Body of pancreas (tissue), 4 donors: ENCODE measurements at regions not wholly inside any gene's neighbourhood (a gene's known extent, or its start where the extent isn't known, plus 50 kb on each side); places are given as distances from the start of the nearest gene placed in this dataset.

ENCODE experiments used
- ATAC-seq: fragments of 150-250 bp; one replicate; pipeline ENCODE4 v1.9.1; 2016
- DNase-seq, 4 donors: peaks; one replicate each; pipeline ENCODE4 v3.0.0-alpha.2; 2019
- H3K27ac ChIP-seq, 4 donors: fragments of 200-600 bp; sonication (generic); 1 replicate in 3 of 4; 2 replicates in 1 of 4; pipeline versions ENCODE4 v1.5.1 to v1.6.1; 2016 to 2019; ENCODE audit warnings: mild to moderate bottlenecking in 1 of 4, mixed read lengths in 1 of 4, moderate library complexity in 1 of 4
- H3K27me3 ChIP-seq, 2 donors: fragments of 200-600 bp; sonication (generic); one replicate each; pipeline ENCODE4 v1.6.0; 2016; ENCODE audit warnings: mild to moderate bottlenecking in 1 of 2
- H3K36me3 ChIP-seq, 2 donors: fragments of 200-600 bp; sonication (generic); replicated peaks in 1 of 2; 2 replicates each; pipeline ENCODE4 v1.5.1; 2016; ENCODE audit warnings: low read depth in 2 of 2; ENCODE audit not compliant: insufficient read depth in 1 of 2
- H3K4me1 ChIP-seq: fragments of 200-600 bp; sonication (generic); one replicate; pipeline ENCODE4 v1.6.0; 2016
- H3K4me3 ChIP-seq, 2 donors: fragments of 200-600 bp; sonication (generic); 1 replicate in 1 of 2; 2 replicates in 1 of 2; pipeline ENCODE4 v1.5.1; 2016 to 2019
- H3K9me3 ChIP-seq, 3 donors: fragments of 200-600 bp; sonication (generic); 1 replicate in 2 of 3; 2 replicates in 1 of 3; pipeline ENCODE4 v1.5.1; 2016
- POLR2A ChIP-seq, 3 donors: fragments of 450-650 bp; IDR thresholded peaks; one replicate each; pipeline ENCODE4 v1.6.1; 2016; ENCODE audit warnings: antibody characterized with exemption in 3 of 3, mild to moderate bottlenecking in 2 of 3
- WGBS, 2 donors: methylation state at CpG; one replicate each; pipeline ENCODE4 v1.1.5; 2017; 5-methylcytosine and 5-hydroxymethylcytosine counted together
- intact Hi-C: fragments of 100-400 bp; cut with DNase I; formaldehyde crosslinking; loops from one replicate; pipeline ENCODE4 v1.15.1; 2023
- TF ChIP-seq, protein P1 (sequence below), 7 experiments: fragments of 450-650 bp in 4 of 7; fragments of 200-600 bp in 3 of 7; sonication (generic) in 3 of 7; IDR thresholded peaks; one replicate each; pipeline ENCODE4 v1.5.1; 2016 to 2019; ENCODE audit warnings: antibody characterized with exemption in 7 of 7

DNA sequence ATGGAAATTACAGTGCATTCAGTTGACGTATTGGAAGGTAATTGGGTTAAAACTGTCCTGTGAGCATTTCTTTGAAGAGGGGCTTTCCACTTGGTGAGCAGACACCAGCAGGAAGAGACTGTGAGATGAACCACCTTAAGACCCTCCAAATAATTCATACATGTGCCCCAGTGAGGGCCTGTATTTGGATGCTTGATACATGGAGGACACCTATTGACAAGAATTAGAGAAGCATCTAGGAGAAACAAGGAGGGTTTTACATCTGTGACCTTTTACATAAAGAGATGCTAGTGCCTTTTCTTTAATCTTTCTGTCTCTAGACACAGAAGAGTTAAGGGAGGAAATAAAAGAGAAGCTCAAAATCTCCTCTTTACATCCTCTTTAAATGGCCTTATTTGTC lies 1115.3 kb upstream of the IGFBP7 start:
- DNase-seq (no peak), ATAC-seq (no peak)
- TF ChIP-seq, protein P1, sequence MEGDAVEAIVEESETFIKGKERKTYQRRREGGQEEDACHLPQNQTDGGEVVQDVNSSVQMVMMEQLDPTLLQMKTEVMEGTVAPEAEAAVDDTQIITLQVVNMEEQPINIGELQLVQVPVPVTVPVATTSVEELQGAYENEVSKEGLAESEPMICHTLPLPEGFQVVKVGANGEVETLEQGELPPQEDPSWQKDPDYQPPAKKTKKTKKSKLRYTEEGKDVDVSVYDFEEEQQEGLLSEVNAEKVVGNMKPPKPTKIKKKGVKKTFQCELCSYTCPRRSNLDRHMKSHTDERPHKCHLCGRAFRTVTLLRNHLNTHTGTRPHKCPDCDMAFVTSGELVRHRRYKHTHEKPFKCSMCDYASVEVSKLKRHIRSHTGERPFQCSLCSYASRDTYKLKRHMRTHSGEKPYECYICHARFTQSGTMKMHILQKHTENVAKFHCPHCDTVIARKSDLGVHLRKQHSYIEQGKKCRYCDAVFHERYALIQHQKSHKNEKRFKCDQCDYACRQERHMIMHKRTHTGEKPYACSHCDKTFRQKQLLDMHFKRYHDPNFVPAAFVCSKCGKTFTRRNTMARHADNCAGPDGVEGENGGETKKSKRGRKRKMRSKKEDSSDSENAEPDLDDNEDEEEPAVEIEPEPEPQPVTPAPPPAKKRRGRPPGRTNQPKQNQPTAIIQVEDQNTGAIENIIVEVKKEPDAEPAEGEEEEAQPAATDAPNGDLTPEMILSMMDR (IDR thresholded peaks at IDR 0.05) = no peak
- TF ChIP-seq POLR2A (IDR thresholded peaks at IDR 0.05) = no peak
- H3K27ac ChIP-seq = no peak overlapping the region
- no peaks in the 10 kb centered on the region for H3K27me3 ChIP-seq
- H3K4me1 ChIP-seq = no peaks in the 10 kb centered on the region
- no peaks in the 10 kb centered on the region for H3K9me3 ChIP-seq
- intact Hi-C loops = no loop called here
- H3K4me3 ChIP-seq = no peak overlapping the region
- no peaks in the 10 kb centered on the region for H3K36me3 ChIP-seq
- 73 to 77% methylated on average over 1 of the region's 1 CpG for WGBS, 2 donors

DNA sequence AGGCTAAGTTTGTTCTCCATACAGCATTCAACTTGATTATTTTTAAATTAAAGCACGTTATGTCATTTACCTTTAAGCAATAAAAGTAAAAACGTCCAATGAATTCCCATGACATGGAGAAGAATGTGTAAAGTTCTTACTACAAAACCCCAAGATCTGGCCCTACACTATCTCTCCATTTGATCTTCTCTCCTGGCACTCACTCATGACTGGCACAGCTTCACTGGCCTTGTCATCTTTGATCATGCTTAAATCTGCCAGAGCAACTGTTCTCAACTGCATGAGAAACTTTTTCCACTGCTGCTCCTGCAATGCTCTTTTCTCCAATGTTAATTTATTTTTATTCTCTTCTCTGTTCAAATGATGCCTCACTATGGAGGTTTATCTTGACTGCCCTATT lies 1109.0 kb upstream of the IGFBP7 start:
- DNase-seq (no peak), ATAC-seq (no peak)
- Histone ChIP-seq H3K36me3 (no peaks in the 10 kb centered on the region), H3K27me3 (no peaks in the 10 kb centered on the region), H3K4me1 (no peaks in the 10 kb centered on the region), H3K4me3 (no peak overlapping the region), H3K27ac (no peak overlapping the region), H3K9me3 (no peaks in the 10 kb centered on the region)
- 39 to 56% methylated on average over 2 of the region's 2 CpGs for WGBS, 2 donors
- TF ChIP-seq, protein P1 (IDR thresholded peaks at IDR 0.05) = no peak
- no peak for TF ChIP-seq POLR2A (IDR thresholded peaks at IDR 0.05)
- intact Hi-C loops = no loop called here

DNA sequence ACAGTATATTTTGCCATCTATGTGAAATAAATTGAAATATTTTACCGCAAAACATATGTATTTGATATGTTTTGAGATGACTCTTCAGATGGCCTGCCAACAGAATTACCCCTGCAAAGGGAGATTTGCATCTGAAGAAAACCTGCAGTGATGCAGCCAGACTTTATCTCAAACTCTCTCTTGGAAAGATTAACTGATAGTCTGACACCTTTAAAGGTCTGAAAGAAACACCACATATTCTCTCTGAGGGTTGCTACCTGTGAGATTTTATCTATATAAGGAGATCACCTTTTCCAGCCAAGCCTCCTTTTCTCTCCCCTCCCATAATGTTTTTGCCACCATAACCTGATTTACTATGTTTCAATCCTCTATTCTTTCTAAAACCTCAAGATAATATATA lies 1106.3 kb upstream of the IGFBP7 start:
- no peaks in the 10 kb centered on the region for H3K9me3 ChIP-seq
- ATAC-seq (no peak), DNase-seq (no peak)
- H3K4me1 ChIP-seq = no peaks in the 10 kb centered on the region
- no peak overlapping the region for H3K27ac ChIP-seq
- WGBS, 2 donors = 83 to 96% methylated on average over 1 of the region's 1 CpG
- H3K4me3 ChIP-seq = no peak overlapping the region
- no peak for TF ChIP-seq POLR2A (IDR thresholded peaks at IDR 0.05)
- TF ChIP-seq, protein P1 (IDR thresholded peaks at IDR 0.05) = no peak
- intact Hi-C loops = no loop called here
- H3K27me3 ChIP-seq = no peaks in the 10 kb centered on the region
- no peaks in the 10 kb centered on the region for H3K36me3 ChIP-seq

DNA sequence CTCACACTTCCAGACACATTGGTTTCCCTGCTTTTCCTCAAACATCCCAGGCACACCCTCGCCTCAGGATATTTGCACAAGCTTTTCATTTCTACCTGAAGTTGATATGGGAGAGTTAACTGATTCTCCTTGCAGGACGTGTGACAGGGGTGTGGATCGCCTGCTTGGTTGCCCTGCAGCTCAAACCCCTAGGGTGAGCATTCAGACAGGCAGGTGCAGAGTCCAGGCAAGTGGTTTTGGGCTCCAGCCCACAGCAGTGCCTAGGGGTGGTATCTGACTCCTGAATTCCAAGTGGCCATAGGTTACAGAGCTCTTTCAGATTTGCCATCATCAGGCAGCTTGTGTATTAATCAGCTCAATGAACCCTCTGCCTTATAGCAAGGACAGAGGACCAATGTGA lies 1104.2 kb upstream of the IGFBP7 start:
- DNase-seq (no peak), ATAC-seq (no peak)
- Histone ChIP-seq H3K36me3 (no peaks in the 10 kb centered on the region), H3K27me3 (no peaks in the 10 kb centered on the region), H3K4me3 (no peak overlapping the region), H3K27ac (no peak overlapping the region), H3K4me1 (no peaks in the 10 kb centered on the region), H3K9me3 (no peaks in the 10 kb centered on the region)
- intact Hi-C loops = no loop called here
- 44 to 51% methylated on average over 3 of the region's 3 CpGs for WGBS, 2 donors
- TF ChIP-seq POLR2A (IDR thresholded peaks at IDR 0.05) = no peak
- TF ChIP-seq, protein P1 (IDR thresholded peaks at IDR 0.05) = no peak

DNA sequence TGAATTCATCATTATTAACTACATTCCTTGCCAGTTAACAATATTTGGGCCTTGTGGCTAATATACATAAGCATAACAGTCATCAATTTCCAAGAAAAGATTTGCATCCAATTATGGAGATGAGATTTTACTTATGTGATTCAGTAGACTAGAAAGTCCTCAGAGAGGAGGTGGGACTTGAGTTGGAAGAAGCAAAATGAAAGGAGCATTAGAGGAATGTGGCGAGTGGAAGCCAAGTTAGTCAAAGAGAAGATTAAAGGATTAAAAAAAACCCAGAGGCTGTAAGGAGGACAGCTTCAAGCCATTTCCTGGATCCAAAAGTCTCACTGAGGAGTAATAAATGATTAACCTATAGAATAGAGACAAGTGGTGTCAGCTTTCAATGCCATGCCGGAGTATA lies 1099.4 kb upstream of the IGFBP7 start:
- H3K4me1 ChIP-seq = no peaks in the 10 kb centered on the region
- TF ChIP-seq, protein P1 (IDR thresholded peaks at IDR 0.05) = no peak
- TF ChIP-seq POLR2A (IDR thresholded peaks at IDR 0.05) = no peak
- H3K4me3 ChIP-seq = no peak overlapping the region
- intact Hi-C loops = no loop called here
- H3K27ac ChIP-seq = no peak overlapping the region
- 19 to 40% methylated on average over 2 of the region's 2 CpGs for WGBS, 2 donors
- ATAC-seq (no peak), DNase-seq (no peak)
- no peaks in the 10 kb centered on the region for H3K36me3 ChIP-seq
- H3K27me3 ChIP-seq = no peaks in the 10 kb centered on the region
- H3K9me3 ChIP-seq = no peaks in the 10 kb centered on the region
